Caco-2 (cell line): ENCODE measurements at regions not wholly inside any gene's neighbourhood (a gene's known extent, or its start where the extent isn't known, plus 50 kb on each side); places are given as distances from the start of the nearest gene placed in this dataset.

ENCODE experiments used
- BruUV-seq: library from RNA; stranded (reverse); fragments of 400-500 nt; replicated peaks from 2 replicates; lab custom pipeline; 2021; lab: Mats Ljungman, UMichigan
- CTCF ChIA-PET: fragments of 300-600 bp; sonication (Branson Sonifier 250); formaldehyde crosslinking; loops from one replicate; lab custom pipeline; 2022; ENCODE audit warnings: antibody characterized with exemption; lab: Charles Lee
- POLR2A ChIA-PET: fragments of 300-600 bp; sonication (Branson Sonifier 250); formaldehyde crosslinking; loops from one replicate; lab custom pipeline; 2022; ENCODE audit warnings: antibody characterized with exemption; lab: Charles Lee
- DNase-seq, 2 experiments: peaks; one replicate each; pipeline versions ENCODE4 v3.0.0 to v3.0.0-alpha.2; 2020 to 2022
- H3K27me3 ChIP-seq: replicated peaks from 2 replicates; pipeline ENCODE4 v1.6.0; 2011; ENCODE audit warnings: low read length; ENCODE audit not compliant: control insufficient read depth, insufficient read depth
- H3K36me3 ChIP-seq: 2 replicates; pipeline ENCODE4 v1.5.1; 2011; ENCODE audit warnings: low read length; ENCODE audit not compliant: control insufficient read depth, insufficient read depth
- H3K4me1 ChIP-seq: fragments of 250-450 bp; sonication (Bioruptor Pico); 2 replicates; pipeline ENCODE4 v1.5.1; 2020; ENCODE audit warnings: mild to moderate bottlenecking
- H3K4me3 ChIP-seq: 2 replicates; pipeline ENCODE4 v1.5.1; 2011; ENCODE audit warnings: low read depth, mild to moderate bottlenecking, control low read depth, low read length
- H3K9me3 ChIP-seq: fragments of 250-450 bp; sonication (Bioruptor Pico); 2 replicates; pipeline ENCODE4 v1.5.1; 2020; ENCODE audit warnings: mild to moderate bottlenecking, moderate library complexity
- H3K27ac Mint-ChIP-seq: one replicate; pipeline ENCODE4 v1.8.0; 2022; ENCODE audit warnings: mixed read lengths; ENCODE audit not compliant: unreplicated experiment
- H3K27me3 Mint-ChIP-seq: one replicate; pipeline ENCODE4 v1.8.0; 2022; ENCODE audit warnings: mixed read lengths; ENCODE audit not compliant: insufficient read depth, unreplicated experiment
- H3K36me3 Mint-ChIP-seq: one replicate; pipeline ENCODE4 v1.8.0; 2022; ENCODE audit warnings: mild to moderate bottlenecking, mixed read lengths; ENCODE audit not compliant: insufficient read depth, unreplicated experiment
- H3K4me1 Mint-ChIP-seq: one replicate; pipeline ENCODE4 v1.8.0; 2022; ENCODE audit warnings: low read depth, mixed read lengths; ENCODE audit not compliant: unreplicated experiment
- H3K4me3 Mint-ChIP-seq: one replicate; pipeline ENCODE4 v1.8.0; 2022; ENCODE audit warnings: mild to moderate bottlenecking, moderate library complexity, mixed read lengths; ENCODE audit not compliant: unreplicated experiment
- H3K9me3 Mint-ChIP-seq: one replicate; pipeline ENCODE4 v1.8.0; 2022; ENCODE audit warnings: mixed read lengths; ENCODE audit not compliant: unreplicated experiment
- CTCF ChIP-seq, 2 experiments: fragments of 200-600 bp in 1 of 2; IDR thresholded peaks; 1 replicate in 1 of 2; 2 replicates in 1 of 2; pipeline versions ENCODE4 v1.5.1 to v1.8.0; 2011 to 2022; ENCODE audit warnings: antibody characterized with exemption in 1 of 2, control low read depth in 1 of 2, inconsistent platforms in 1 of 2, low read depth in 1 of 2, low read length in 1 of 2, mild to moderate bottlenecking in 1 of 2, moderate library complexity in 1 of 2; ENCODE audit not compliant: insufficient read depth in 1 of 2, severe bottlenecking in 1 of 2, unreplicated experiment in 1 of 2
- intact Hi-C: fragments of 100-400 bp; cut with micrococcal nuclease; formaldehyde crosslinking; loops from one replicate; pipeline ENCODE4 v1.10.0; 2022; ENCODE audit not compliant: unreplicated experiment

GRCh38 chr10:132997517-132998265 lies 55.3 kb upstream of the CFAP46 start:
- TF ChIP-seq CTCF (IDR thresholded peaks at IDR 0.05; ENCODE audit: insufficient read depth in 1 of 2, low read depth in 1 of 2, low read length in 1 of 2, severe bottlenecking in 1 of 2, unreplicated experiment in 1 of 2): no peak
- ChIA-PET CTCF (no interaction called here), POLR2A (no interaction called here)
- intact Hi-C loops: no loop called here
- no TSS peak for BruUV-seq
- Mint-ChIP-seq H3K36me3 (peaks cover 4% of the 10 kb centered on the region), H3K9me3 (no peaks in the 10 kb centered on the region), H3K27ac (no peak overlapping the region), H3K27me3 (no peaks in the 10 kb centered on the region), H3K4me1 (peaks cover 5% of the 10 kb centered on the region), H3K4me3 (no peak overlapping the region)
- H3K4me1 ChIP-seq: peaks cover 6% of the 10 kb centered on the region
- H3K9me3 ChIP-seq: no peaks in the 10 kb centered on the region
- no peaks in the 10 kb centered on the region for H3K36me3 ChIP-seq
- DNase-seq: no peak
- H3K4me3 ChIP-seq: no peak overlapping the region
- H3K27me3 ChIP-seq: no peaks in the 10 kb centered on the region

GRCh38 chr10:132996603-132997343 lies 54.4 kb upstream of the CFAP46 start:
- H3K27ac Mint-ChIP-seq: no peak overlapping the region
- CTCF ChIA-PET: no interaction called here
- POLR2A ChIA-PET: no interaction called here

More at GRCh38 chr10:132996603-132997343, 54.4 kb upstream of the CFAP46 start:
- Histone ChIP-seq H3K4me1 (no peaks in the 10 kb centered on the region), H3K36me3 (no peaks in the 10 kb centered on the region), H3K4me3 (no peak overlapping the region), H3K9me3 (no peaks in the 10 kb centered on the region), H3K27me3 (no peaks in the 10 kb centered on the region)
- BruUV-seq: no TSS peak
- Mint-ChIP-seq H3K4me1 (no peaks in the 10 kb centered on the region), H3K36me3 (no peaks in the 10 kb centered on the region), H3K4me3 (no peak overlapping the region), H3K9me3 (no peaks in the 10 kb centered on the region), H3K27me3 (no peaks in the 10 kb centered on the region)
- no peak for DNase-seq
- no peak for TF ChIP-seq CTCF (IDR thresholded peaks at IDR 0.05; ENCODE audit: insufficient read depth in 1 of 2, low read depth in 1 of 2, low read length in 1 of 2, severe bottlenecking in 1 of 2, unreplicated experiment in 1 of 2)
- intact Hi-C loops: no loop called here
